GM19467 (cell line): ENCODE measurements at regions not wholly inside any gene's neighbourhood (a gene's known extent, or its start where the extent isn't known, plus 50 kb on each side); places are given as distances from the start of the nearest gene placed in this dataset.
"Not testable (repeated sequence)": the region's sequence is repeated elsewhere in the genome, so short reads cannot be mapped to it uniquely, and the experiment has no call there.

Experiments
- ATAC-seq: cut with Tn5 transposase; IDR thresholded peaks from one replicate; pipeline ENCODE4 v1.9.1; 2021; ENCODE audit warnings: mild to moderate bottlenecking, moderate library complexity; ENCODE audit not compliant: unreplicated experiment

DNA sequence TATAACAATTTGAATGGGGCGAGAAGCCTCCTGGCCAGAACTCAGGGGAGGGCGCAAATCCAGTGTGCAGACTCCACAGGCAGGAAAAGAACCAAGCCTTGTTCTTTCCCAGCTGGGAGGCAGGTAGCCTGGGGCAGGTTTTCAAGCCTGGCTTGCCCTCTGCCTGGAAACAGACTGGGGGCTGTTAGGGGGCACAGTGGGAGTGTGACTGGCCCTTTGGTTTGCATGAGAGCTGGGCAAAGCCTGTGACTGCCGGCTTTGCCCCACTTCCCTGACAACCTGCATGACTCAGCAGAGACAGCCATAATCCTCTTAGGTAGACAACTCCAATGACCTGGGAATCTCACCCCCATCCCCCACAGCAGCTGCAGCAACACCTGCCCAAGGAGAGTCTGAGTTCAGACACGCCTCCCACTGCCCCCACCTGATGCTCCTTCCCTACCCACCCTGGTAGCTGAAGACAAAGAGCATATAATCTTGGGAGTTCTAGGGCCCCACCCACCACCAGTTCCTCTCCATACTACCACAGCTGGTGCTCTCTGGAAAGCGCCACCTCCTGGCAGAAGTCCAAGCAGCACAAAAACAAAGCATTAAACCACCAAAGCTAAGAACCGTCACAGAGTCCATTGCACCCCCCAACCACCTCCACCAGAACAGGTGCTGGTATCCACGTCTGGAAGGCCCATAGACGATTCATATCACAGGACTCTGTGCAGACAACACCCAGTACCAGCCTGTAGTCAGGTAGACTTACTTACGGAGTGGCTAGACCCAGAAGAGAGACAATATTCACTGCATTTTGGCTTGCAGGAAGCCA lies 402.5 kb downstream of the STK39 start:
- ATAC-seq: no peak

DNA sequence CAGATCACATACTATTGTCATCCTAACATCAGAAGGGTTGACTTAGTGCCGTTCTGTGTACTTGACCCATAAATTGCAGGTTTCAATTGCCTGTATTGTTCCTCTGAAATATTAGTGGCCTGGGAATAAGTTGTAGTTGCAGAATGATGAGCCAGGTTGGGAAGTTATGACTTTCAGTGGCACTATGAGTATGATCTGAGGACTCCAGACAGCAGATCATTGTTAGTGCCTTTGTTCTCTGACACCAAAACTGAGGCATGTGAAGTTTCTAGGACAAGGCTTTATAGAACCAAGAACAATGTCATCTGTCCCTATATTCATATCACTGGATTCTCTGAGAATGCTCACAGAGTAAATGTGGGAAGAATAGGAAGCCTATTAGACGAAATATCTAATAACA lies 403.7 kb downstream of the STK39 start:
- no peak for ATAC-seq

DNA sequence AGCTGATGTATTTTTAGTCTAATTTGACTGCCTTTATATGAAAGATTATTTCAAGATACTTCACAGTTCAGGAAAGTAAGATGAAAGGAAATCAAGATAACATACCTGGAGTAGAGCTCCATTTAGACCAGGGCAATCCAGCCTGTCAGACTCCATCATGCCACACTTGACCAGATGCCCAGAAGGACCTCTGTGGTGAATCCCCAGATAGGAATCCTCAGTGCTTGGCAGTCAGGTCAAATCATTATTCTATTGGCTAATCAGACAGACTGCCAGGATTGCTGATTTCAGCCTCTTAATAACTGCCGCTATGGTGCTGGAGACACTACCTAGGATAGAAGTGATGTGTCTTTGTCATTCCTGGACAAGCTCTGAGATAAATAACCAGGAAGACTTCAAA lies 404.2 kb downstream of the STK39 start:
- ATAC-seq: no peak

DNA sequence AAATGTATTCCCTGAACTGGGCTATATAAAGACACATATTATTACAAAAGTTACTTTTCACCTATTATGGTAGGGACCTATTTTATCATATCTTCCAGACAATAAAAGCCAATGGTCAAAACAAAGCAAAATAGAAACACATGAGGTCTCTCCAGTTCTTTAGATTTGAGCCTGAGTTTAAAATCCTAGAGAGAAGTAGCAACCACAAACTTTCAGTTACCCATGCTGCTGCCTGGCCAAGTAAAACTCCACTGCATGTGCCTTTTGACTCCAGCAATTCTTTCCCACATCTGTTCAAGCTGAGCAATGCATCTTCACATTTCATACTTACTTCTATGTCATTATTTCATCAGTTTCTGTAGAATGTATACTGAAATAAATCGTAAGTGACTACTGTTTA lies 405.3 kb downstream of the STK39 start:
- ATAC-seq: peak; percentile 56

DNA sequence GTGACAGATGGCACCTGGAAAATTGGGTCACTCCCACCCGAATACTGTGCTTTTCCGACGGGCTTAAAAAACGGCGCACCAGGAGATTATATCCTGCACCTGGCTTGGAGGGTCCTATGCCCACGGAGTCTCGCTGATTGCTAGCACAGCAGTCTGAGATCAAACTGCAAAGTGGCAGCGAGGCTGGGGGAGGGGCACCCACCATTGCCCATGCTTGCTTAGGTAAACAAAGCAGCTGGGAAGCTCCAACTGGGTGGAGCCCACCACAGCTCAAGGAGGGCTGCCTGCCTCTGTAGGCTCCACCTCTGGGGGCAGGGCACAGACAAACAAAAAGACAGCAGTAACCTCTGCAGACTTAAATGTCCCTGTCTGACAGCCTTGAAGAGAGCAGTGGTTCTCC lies 412.1 kb downstream of the STK39 start:
- ATAC-seq: not testable (repeated sequence)

DNA sequence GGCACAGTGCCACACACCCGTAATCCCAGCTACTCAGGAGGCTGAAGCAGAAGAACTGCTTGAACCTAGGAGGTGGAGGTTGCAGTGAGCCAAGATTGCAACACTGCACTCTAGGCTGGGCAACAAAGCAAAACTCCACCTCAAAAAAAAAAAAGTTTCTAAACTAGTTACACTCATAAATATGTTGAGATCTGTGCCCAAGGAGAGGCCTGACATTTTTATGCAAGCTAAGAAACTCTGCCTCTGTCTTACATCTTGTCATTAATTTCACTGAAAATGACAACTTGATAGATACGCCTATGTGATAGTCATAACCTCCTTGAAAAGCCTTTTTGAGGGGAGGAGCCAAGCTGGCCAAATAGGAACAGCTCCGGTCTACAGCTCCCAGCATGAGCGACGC lies 412.7 kb downstream of the STK39 start:
- no peak for ATAC-seq

DNA sequence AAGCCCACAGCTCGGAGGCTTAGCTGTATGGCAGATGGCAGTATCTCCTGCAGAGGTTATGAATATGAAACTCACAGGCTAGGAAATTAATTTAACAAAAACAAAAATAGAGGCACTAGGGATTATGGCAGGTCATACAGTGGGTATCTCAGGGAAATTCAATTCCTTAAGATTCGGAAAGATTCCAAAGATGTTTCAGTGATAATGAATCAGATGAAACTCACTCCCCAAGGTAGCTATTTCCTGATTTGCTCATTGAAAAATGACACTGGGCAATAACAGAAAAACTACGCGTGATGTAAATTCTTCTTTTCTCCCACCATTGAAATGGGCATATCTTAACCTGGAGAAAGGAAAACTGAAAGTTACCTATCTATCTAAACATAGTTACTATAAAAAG lies 414.1 kb downstream of the STK39 start:
- ATAC-seq: no peak

DNA sequence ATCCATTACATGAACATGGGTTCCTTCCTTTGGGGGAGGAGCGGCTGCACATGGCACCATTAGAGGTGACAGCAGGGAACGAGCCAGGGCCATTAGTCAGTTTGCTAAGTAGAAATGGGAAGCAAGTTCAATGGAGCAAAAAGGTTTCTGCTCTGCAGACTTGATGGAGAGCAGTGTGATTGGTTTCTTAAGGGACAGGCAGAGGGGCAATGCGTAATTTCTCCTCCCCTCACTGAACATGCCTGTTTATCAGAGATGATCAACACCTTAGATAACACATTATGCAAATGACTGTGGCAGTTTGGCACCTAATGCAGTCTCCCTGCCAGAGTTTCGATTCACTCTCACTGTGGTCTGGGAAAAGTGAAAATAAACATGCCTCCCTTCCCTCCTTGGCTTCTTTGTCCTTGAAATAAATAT lies 414.5 kb downstream of the STK39 start:
- no peak for ATAC-seq

DNA sequence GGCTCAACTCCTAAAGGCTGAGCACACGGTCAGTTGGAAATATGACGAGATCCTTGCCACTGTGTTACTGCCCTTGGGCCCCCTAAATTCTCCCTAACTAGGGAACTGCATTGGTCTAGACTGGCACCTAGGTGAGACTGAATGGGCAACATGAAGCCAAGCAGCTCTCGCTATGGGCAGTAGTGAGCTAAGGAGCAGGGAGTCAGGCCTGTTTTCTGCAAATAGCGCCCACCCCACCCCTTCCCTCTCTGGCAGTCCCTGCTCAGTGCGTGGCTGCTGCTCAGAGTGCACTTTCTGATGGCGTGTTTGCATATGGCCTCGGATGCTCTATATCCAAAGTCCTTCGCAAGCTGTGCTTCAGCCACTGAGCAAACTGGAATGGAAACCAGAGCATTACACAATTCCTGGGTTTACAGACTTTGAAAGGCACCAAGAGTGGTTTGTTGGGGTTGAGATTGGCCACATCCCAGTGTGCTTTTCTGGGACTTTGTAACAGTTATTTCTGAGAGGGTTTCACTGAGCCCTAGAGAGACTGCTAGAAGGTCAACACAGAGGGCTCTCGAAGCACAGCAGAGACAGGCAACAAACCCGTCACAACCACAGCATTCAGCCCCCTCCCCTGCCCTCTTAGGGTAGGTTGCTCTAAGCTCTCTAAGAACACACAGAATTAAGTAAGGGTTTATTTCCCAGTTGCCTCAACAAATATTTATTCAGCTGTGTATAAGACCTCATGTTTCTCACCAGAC lies 419.9 kb downstream of the STK39 start:
- no peak for ATAC-seq

DNA sequence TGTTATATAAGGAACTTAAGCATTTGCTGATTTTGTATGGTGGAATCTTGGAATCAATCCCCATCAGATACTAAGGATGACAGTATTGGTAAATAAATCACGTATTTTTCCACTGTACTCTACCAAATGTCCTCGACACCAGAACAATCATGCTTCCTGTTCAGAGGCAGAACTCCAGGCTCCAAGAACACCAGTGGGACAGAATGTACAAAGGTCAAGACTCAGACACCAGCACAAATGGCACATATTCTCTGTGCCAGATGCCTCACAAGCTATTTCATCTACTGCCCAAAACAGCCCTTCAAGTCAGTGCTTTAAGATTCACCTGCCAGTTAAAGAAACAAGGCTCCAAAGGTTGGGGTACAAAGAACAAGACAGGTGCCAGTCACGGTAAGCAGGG lies 420.5 kb downstream of the STK39 start:
- no peak for ATAC-seq

DNA sequence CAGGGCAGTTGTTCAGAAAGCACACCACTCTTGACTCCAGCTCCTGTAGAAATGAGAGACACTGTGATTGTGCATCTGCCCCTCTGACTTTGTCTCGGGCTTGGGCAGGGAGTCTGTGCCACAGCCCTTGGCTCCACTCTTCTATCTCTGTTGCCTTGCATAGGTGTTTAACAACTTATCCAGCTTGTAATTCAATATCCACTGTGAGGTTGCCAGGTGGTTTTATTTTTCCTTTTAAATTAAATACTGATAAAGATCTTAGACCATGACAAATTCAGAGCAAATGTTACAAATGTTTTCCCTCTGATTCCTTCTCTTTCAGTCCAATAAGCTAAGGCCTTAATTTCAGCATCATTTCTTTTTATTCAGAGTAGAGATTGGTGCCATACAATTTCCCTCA lies 421.7 kb downstream of the STK39 start:
- ATAC-seq: no peak

DNA sequence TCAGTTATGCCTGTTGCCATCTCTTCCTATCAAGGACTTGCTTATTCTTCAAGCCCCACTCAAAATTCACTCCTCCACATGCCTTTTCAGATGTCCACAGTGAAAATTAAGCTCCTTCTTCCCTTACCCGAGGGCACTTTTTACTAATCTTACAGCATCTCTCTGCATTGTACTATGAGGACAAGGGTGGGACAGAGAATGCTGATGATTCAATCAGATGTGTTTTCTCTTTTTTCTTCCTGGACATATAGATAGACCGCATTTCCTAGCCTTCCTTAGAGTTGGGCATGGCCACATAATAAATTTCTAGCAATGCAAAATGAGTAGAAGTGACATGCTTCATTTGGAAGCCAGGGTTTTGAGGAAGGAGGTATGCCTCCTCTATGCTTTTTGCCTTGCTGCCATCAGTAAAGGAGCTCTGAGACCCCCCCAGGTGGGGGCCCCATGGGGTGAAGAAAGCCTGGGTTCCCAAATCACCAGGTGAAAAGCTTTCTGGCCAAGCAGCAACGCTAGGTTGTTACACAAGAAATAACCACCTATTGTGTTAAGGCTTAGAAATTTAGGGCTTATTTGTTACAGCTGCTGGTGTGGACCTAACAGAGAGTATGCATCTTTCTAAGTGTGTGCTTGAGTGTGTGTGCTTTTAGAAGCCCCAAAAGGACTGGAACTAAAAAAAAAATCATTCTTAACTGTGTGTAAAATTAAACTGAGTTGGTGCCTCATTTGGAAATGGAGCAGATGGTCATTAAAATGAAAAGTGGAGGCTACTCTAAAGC lies 424.5 kb downstream of the STK39 start:
- no peak for ATAC-seq

DNA sequence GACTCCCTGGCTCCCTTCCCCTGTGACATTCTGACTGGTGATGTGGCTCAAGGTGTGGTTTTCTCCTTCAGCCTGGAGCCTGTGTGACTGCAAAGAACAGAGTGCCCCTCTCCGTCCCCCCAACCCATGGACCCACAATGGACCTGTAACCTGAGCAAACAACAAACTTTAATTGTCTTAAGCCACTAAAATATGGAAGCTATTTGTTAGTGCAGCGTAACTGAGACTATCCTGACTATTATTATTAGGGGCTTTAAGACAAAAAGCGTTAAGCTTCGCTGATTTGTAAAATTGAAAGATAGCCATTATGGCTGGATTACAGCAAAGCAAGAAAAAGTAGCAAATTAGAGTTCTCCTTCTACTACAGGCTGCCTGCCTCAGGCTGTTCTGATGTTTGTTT lies 426.9 kb downstream of the STK39 start:
- ATAC-seq: no peak

DNA sequence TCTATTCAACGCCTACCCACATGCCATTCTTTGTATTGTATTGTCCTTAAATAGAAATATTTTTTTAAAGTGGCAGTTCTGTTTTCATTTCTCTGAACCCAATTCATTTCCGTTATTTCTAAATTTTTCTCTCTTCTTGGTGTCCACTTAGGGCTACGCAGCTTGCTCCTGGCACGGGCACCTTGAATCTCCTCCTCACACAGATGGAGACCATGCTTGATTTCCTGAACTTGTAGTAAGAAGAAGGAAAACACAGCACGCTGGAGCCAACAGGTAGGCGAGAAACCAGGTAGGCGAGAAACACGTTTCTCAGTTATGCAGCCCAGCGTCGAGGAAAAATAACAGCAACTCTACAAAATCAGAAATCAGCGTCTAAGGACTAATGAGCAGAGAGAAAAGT lies 428.9 kb downstream of the STK39 start:
- no peak for ATAC-seq

DNA sequence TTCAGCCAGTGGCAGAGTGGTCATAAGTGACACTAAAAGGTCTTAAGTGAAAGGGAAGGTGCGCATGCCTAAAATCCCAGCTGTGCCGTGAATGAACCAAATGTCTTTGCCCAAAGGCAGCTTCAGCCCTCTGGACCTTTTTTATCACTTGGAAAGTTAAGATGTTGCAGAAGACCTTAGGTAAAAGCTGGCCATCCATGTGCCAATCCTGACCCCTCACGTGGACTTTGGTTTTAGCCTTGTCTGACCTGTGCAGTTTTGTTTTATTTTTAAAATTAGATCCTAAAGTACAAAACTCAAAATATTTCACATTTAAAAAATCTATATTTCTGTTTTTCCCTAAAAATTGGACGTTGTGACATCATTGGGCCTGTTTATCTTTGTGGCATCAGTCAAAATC lies 429.5 kb downstream of the STK39 start:
- ATAC-seq: no peak

DNA sequence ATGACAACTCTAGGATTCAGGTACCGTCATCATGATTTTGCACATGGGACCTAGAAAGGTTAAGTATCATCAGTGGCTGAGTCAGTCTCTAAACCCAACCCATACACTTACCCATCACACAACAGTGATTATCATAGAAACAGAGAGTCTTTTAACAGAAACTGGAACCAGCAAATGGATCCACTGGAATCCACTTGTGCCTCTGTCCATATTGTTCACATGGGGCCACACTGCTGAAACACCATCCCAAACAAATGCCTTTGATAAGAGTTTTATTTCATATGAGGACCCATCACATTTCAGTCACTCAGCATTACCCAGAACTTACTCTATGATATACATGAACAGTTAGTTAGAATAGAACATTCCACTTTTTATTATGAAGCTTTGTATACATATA lies 430.0 kb downstream of the STK39 start:
- ATAC-seq: no peak

DNA sequence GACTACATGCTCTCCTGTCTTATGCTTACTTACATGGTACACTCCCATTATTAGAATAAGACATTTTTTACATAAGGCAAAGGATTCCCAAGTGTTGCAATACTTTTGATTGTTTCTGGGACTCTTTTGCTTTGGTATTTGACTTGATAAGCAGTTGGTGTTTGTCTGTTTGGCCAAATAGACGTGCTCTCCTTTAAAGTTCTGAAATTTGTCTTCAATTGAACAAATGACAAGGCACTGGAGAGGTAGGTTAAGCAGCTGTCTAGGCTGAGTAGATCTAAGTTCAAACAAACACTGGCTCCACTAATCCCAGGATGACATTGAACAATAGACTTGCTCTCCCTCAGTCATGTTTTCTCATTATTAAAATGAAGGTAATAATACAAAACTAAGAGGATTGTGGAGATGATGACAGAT lies 430.5 kb downstream of the STK39 start:
- ATAC-seq: no peak

DNA sequence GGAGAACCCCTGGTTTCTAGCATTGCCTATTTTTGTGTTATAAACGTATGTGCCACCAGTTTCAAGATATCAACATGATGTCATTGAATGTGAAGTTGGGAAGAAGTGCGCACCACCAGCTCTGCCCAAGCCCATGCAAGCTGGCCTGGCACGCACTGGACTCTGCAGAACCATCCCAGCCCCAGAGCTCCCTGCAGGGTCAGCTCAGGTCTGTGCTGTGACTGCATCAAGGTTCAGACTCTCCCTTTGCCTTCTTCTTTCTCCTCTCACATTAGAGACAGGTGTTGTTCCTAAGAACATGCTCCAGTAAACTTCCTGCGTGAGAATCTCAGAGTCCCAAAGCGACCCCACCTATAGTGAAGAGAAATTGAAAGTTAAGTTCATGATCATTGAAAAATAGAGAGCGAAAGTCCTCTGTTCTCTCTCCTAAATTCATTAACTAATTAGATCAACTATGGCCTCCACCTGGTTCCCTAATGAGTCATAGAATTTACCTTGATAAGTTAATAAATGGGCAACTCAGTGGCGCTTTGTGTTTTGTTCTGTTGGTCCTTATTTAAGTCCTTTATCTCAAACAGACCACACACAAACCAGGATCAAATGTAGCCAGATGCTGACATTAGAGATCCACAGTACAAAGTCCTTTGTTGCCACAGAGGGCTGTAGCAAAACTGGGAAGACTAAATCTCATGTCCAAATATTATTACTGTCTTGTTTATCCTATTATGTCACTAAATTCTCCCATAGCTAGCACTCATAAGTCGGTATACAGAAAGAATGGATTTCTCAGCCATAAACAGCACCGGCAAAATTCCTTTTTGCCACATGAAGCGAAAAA lies 432.3 kb downstream of the STK39 start:
- ATAC-seq: peak; percentile 96

DNA sequence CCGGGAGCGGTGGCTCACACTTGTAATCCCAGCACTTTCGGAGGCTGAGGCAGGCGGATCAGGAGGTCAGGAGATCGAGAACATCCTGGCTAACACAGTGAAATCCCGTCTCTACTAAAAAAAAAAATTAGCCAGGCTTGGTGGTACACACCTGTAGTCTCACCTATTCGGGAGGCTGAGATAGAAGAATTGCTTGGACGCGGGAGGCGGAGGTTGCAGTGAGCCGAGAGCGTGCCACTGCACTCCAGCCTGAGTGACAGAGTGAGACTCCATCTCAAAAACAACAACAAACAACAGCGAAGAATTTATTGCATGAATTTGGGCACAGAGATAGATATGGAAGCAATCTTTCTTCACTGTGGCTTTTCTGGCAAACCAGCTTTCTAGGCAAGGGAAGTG lies 432.9 kb downstream of the STK39 start:
- ATAC-seq: not testable (repeated sequence)

DNA sequence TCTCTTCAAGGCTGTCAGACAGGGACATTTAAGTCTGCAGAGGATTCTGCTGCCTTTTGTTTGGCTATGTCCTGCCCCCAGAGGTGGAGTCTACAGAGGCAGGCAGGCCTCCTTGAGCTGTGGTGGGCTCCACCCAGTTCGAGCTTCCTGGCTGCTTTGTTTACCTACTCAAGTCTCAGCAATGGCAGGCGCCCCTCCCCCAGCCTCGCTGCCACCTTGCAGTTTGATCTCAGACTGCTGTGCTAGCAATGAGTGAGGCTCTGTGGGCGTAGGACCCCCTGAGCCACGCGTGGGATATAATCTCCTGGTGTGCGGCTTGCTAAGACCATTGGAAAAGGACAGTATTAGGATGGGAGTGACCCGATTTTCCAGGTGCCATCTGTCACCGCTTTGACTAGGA lies 437.6 kb downstream of the STK39 start:
- ATAC-seq: not testable (repeated sequence)
